ENCODE measurements at regions not wholly inside any gene's neighbourhood (a gene's known extent, or its start where the extent isn't known, plus 50 kb on each side); places are given as distances from the start of the nearest gene placed in this dataset.

DNA sequence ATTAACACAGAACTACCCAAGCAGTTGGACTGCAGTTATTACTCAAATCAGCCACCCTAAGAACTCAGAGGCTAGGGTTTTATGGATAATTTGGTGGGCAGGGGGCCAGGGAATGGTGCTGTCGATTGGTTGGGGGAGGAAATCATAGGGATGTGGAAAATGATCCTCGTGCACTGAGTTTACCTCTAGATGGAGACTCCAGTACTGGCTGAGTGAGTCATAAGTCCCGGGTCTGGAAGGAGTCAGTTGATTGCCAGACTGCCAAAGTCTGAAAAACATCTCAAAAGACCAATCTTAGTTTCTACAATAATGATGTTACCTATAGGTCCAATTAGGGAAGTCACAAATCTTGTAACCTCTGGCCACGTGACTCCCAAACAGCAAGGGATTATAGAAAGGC, 257.5 kb upstream of the PRMT6 start:
- intact Hi-C loops (cut with micrococcal nuclease; ENCODE audit: unreplicated experiment), result no loop called here
- no peaks in the 10 kb centered on the region for H3K36me3 Mint-ChIP-seq (ENCODE audit: insufficient read depth, unreplicated experiment)
- H3K9me3 Mint-ChIP-seq (ENCODE audit: unreplicated experiment), result no peaks in the 10 kb centered on the region
- DNase-seq, result no peak
- CTCF ChIA-PET, result no interaction called here
- POLR2A ChIA-PET, result no interaction called here
- no peaks in the 10 kb centered on the region for H3K36me3 ChIP-seq (ENCODE audit: control insufficient read depth, insufficient read depth, low read length)
- TF ChIP-seq, protein P1, sequence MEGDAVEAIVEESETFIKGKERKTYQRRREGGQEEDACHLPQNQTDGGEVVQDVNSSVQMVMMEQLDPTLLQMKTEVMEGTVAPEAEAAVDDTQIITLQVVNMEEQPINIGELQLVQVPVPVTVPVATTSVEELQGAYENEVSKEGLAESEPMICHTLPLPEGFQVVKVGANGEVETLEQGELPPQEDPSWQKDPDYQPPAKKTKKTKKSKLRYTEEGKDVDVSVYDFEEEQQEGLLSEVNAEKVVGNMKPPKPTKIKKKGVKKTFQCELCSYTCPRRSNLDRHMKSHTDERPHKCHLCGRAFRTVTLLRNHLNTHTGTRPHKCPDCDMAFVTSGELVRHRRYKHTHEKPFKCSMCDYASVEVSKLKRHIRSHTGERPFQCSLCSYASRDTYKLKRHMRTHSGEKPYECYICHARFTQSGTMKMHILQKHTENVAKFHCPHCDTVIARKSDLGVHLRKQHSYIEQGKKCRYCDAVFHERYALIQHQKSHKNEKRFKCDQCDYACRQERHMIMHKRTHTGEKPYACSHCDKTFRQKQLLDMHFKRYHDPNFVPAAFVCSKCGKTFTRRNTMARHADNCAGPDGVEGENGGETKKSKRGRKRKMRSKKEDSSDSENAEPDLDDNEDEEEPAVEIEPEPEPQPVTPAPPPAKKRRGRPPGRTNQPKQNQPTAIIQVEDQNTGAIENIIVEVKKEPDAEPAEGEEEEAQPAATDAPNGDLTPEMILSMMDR (IDR thresholded peaks at IDR 0.05; ENCODE audit: insufficient read depth in 1 of 2, low read depth in 1 of 2, low read length in 1 of 2, severe bottlenecking in 1 of 2, unreplicated experiment in 1 of 2), result no peak
- BruUV-seq (replicated peaks), result no TSS peak
- H3K4me3 ChIP-seq (ENCODE audit: low read depth, low read length), result no peak overlapping the region
- H3K27me3 ChIP-seq (replicated peaks; ENCODE audit: control insufficient read depth, insufficient read depth, low read length), result no peaks in the 10 kb centered on the region
- H3K27me3 Mint-ChIP-seq (ENCODE audit: insufficient read depth, unreplicated experiment), result no peaks in the 10 kb centered on the region
- H3K4me1 ChIP-seq, result no peaks in the 10 kb centered on the region
- no peak overlapping the region for H3K4me3 Mint-ChIP-seq (ENCODE audit: unreplicated experiment)
- H3K9me3 ChIP-seq, result no peaks in the 10 kb centered on the region
- H3K27ac Mint-ChIP-seq (ENCODE audit: unreplicated experiment), result no peak overlapping the region
- no peaks in the 10 kb centered on the region for H3K4me1 Mint-ChIP-seq (ENCODE audit: low read depth, unreplicated experiment)

DNA sequence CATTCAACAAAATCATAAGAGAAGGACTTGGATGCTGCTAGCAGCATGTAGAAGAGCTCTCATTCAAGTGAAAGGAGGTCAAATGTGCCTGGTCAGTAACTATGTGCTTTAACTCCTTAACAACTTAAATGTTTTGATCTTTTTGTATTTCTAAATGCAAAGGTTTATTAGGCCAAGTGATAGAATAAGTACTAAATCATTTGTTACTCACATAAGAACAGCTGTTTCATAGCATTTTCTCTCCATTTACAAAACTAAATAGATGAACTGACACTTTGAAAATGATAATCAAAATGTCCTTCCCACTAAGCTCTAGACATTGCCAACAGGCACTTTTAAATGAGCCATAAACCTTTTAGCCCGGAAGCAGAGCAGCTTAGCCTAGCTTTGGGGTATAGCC, 254.3 kb upstream of the PRMT6 start:
- CTCF ChIA-PET, result no interaction called here
- Histone ChIP-seq H3K4me1 (no peaks in the 10 kb centered on the region), H3K36me3 (ENCODE audit: control insufficient read depth, insufficient read depth, low read length) (no peaks in the 10 kb centered on the region), H3K27me3 (replicated peaks; ENCODE audit: control insufficient read depth, insufficient read depth, low read length) (no peaks in the 10 kb centered on the region), H3K9me3 (no peaks in the 10 kb centered on the region), H3K4me3 (ENCODE audit: low read depth, low read length) (no peak overlapping the region)
- no peaks in the 10 kb centered on the region for H3K36me3 Mint-ChIP-seq (ENCODE audit: insufficient read depth, unreplicated experiment)
- no peaks in the 10 kb centered on the region for H3K4me1 Mint-ChIP-seq (ENCODE audit: low read depth, unreplicated experiment)
- intact Hi-C loops (cut with micrococcal nuclease; ENCODE audit: unreplicated experiment), result no loop called here
- no peak overlapping the region for H3K4me3 Mint-ChIP-seq (ENCODE audit: unreplicated experiment)
- no peaks in the 10 kb centered on the region for H3K27me3 Mint-ChIP-seq (ENCODE audit: insufficient read depth, unreplicated experiment)
- POLR2A ChIA-PET, result no interaction called here
- H3K27ac Mint-ChIP-seq (ENCODE audit: unreplicated experiment), result no peak overlapping the region
- no TSS peak for BruUV-seq (replicated peaks)
- no peaks in the 10 kb centered on the region for H3K9me3 Mint-ChIP-seq (ENCODE audit: unreplicated experiment)
- no peak for DNase-seq
- TF ChIP-seq, protein P1 (IDR thresholded peaks at IDR 0.05; ENCODE audit: insufficient read depth in 1 of 2, low read depth in 1 of 2, low read length in 1 of 2, severe bottlenecking in 1 of 2, unreplicated experiment in 1 of 2), result no peak

DNA sequence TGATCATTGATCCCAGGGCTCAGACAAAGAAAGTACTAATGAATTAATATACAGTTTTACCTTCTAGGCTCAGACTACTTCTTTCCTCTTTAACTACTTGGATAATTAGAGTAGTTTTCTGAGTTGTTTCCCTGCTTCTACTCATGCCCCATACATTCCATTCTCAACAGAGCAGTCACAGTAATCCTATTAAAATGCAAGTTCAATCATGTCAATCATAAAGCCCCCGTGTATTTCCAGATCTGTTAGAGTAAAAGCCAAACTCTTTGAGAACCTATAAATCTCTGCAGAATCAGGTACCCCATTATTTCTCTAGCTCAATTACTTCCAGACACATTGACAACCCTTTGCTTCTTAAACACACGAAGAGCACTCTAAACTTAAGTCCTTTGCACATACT, 242.1 kb upstream of the PRMT6 start:
- Histone ChIP-seq H3K9me3 (no peaks in the 10 kb centered on the region), H3K27me3 (replicated peaks; ENCODE audit: control insufficient read depth, insufficient read depth, low read length) (no peaks in the 10 kb centered on the region), H3K36me3 (ENCODE audit: control insufficient read depth, insufficient read depth, low read length) (no peaks in the 10 kb centered on the region), H3K4me3 (ENCODE audit: low read depth, low read length) (no peak overlapping the region), H3K4me1 (no peaks in the 10 kb centered on the region)
- intact Hi-C loops (cut with micrococcal nuclease; ENCODE audit: unreplicated experiment), result no loop called here
- Mint-ChIP-seq H3K4me1 (ENCODE audit: low read depth, unreplicated experiment) (no peaks in the 10 kb centered on the region), H3K27me3 (ENCODE audit: insufficient read depth, unreplicated experiment) (no peaks in the 10 kb centered on the region), H3K4me3 (ENCODE audit: unreplicated experiment) (no peak overlapping the region), H3K27ac (ENCODE audit: unreplicated experiment) (no peak overlapping the region), H3K36me3 (ENCODE audit: insufficient read depth, unreplicated experiment) (no peaks in the 10 kb centered on the region), H3K9me3 (ENCODE audit: unreplicated experiment) (peaks cover 11% of the 10 kb centered on the region)
- BruUV-seq (replicated peaks), result no TSS peak
- no peak for DNase-seq
- CTCF ChIA-PET, result no interaction called here
- POLR2A ChIA-PET, result no interaction called here
- TF ChIP-seq, protein P1 (IDR thresholded peaks at IDR 0.05; ENCODE audit: insufficient read depth in 1 of 2, low read depth in 1 of 2, low read length in 1 of 2, severe bottlenecking in 1 of 2, unreplicated experiment in 1 of 2), result no peak
